GM18517 (cell line): ENCODE measurements at regions not wholly inside any gene's neighbourhood (a gene's known extent, or its start where the extent isn't known, plus 50 kb on each side); places are given as distances from the start of the nearest gene placed in this dataset.

Experiments used
- ATAC-seq: cut with Tn5 transposase; IDR thresholded peaks from one replicate; pipeline ENCODE4 v1.9.1; 2021; ENCODE audit warnings: mild to moderate bottlenecking, moderate library complexity; ENCODE audit not compliant: unreplicated experiment

DNA sequence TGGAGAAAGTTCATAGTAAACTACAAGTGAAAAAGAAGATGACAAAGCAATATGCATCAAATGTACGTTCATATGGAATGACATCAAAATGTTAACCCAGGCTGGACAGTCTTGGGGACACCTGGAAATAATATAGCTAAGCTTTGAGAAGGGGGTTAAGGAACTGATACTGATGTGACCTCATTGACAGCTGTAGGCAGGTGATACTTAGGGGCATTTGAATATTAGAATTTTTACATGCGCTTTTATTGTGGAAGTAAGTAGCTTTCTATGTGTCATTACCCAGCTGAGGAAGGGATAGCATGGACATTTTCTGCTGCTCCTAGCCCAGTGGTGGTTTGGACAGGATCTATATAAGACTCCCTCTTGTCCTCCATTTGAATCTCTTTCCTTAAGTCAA, 299.7 kb downstream of the CWC27 start:
- ATAC-seq: peak; percentile 53

- ATAC-seq: no peak
Observed at GRCh38 chr5:65070026-65070425, 301.3 kb downstream of the CWC27 start.

- ATAC-seq: no peak
Observed at GRCh38 chr5:65072850-65073249, 304.1 kb downstream of the CWC27 start.

GRCh38 chr5:65073250-65073661, 304.5 kb downstream of the CWC27 start:
- no peak for ATAC-seq

- ATAC-seq: no peak
Observed at GRCh38 chr5:65075623-65076250, 307.0 kb downstream of the CWC27 start.

GRCh38 chr5:65076251-65076869, 307.6 kb downstream of the CWC27 start:
- peak; percentile 78 for ATAC-seq

DNA sequence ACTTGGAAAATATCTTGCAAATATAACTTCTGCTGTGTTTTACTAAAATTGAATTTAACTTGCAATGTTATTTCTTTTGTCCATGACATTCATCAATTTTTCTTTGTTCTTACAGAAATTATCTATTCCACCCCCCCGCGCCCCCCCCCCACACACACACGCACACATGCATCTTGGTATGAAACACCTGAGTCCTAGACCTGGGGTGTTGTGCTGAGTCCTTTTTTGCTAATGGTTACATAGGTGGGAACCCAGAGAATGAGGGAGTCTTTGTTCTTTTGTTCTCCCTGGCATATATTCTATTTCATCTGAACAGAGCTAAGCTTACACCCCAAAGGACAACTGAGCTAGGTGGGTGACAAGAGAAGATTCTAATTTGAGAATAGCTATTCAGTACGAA, 308.9 kb downstream of the CWC27 start:
- no peak for ATAC-seq

DNA sequence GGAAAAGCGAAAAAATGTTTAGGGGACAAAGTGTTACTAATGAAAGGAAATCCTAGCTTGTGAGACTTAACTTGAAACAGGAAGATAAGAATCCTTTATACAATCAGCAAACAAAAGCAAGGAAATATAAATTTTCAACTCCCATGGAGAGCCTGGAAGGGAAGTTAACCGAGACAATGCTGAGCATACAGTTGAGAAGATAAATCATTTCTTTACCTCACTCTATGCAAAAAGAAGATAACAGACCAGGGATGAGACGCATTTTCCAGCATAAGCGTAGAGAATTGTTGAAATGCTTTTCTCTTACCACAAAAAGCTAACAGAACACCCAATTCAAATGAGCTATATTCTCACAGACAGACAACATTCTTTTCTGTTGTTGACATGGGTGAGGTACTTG, 309.6 kb downstream of the CWC27 start:
- ATAC-seq: no peak

DNA sequence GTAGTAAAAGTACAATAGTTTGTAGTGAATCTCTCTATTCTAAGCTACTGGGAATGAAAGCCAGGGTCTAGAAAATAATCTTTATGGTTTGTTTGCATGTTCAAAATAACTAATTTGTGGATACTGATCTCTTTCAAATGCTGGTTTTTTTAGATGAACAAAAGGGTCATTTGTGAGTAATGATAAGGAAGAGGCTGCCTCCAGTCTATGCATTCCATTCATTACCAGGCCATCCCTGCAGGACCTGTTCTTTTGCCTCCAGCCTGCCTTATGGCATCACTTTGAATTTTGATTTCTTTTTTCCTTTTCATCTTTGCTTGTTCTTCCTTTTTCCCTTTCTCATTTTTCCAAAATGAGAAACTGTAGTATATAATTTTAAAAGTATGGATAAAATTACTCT, 312.3 kb downstream of the CWC27 start:
- ATAC-seq: no peak

GRCh38 chr5:65084795-65085515, 316.2 kb downstream of the CWC27 start:
- ATAC-seq: no peak

DNA sequence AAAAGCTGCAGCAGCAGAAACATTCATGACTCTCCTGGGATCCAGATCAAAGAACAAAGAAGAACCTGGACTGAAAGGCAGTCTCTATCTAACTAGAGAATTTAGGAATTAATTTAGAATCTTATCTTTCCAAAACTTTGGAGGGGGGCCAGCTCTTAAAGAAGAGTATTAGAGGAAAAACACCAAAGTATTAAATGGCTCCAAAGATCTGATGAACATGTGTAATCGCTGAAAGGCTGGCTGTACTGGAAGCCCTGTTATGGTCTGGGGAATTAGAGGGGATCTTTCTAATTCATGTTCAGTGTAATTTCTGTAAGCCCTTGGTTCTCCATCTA, 316.8 kb downstream of the CWC27 start:
- no peak for ATAC-seq

DNA sequence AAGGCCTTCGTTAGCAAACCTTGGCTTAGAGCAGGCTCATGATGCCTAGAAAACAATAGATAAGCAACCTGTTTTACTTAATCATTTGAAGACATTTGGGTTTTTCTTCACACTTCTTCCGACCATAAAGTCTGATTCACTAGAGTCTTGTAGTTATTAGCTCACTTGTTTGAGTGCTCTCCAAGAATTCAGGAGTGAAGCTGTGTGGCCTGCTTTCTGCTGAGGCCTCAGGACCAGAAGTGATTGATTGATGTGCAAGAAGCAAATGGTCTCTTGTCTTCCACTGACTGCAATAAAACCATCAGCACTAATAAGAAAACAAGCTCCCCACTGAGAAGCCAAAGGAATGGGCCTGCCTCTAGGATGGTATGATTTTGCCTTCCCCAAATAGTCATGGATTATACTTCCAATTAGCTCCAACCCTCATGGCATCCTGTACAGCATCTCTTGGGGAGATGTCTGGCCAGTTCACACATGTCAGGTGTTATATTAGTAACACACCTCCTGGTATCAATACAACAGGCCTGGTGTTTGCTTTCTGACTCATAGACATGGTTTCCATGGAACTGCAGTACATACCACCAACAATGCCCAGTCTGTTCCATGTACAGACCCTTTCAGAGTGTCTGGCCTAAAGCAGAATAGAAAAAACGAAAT, 317.6 kb downstream of the CWC27 start:
- no peak for ATAC-seq

DNA sequence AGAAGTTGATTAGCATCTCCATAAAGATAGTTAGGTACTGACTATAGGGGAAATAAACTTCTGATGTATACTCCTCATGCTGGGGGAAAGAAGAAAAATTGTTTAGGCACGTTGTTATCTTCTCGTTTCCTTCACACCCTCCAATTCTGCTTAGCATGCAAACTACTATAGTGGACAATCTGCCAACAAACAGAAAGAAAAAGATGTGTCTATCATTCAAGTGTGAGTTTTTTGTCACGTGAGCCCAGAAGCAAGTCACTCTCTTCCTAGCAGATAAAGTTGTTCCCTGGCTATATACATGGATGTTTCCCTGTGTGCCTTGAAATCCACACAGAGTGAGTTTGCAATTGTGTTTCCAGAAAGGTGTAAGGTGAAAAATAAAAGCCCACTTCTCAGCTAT, 318.4 kb downstream of the CWC27 start:
- ATAC-seq: no peak

DNA sequence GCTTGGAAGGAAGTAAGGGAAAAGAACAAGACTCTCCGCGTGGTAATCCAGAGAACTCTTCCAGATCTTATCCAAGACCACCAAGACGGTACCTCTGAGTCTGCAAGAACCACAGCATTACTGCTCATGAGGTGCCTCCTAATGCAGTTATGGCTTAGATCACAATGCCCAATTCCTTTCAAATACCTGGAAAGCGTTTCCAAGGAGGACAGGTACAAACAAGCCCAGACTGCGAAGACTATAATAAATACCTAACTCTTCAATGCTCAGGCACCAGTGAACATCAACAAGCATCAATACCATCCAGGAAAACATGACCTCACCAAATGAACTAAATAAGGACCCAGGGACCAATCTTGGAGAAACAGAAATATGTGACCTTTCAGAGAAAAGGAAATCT, 325.5 kb downstream of the CWC27 start:
- ATAC-seq: no peak

DNA sequence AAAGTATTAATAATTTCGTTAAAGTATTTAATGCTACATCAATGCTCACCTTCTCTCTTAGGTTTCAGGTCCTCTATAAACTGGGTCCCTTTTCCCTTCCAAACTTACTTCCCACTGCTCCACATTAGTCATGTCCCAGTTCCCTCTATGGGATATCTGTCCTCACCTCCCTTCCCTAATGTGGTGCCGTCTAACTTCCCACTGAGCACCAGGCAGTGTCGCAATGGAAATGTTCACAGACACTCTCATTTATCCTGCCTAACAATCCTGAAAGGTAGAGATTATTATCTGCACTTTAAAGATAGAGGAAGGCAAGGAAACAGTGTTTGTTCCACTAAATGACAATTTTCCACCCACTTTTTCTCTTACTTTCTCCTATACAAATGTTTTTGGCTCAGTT, 329.7 kb downstream of the CWC27 start:
- no peak for ATAC-seq
